RWPE2 (cell line): ENCODE measurements at regions not wholly inside any gene's neighbourhood (a gene's known extent, or its start where the extent isn't known, plus 50 kb on each side); places are given as distances from the start of the nearest gene placed in this dataset.
"Not testable (repeated sequence)": the region's sequence is repeated elsewhere in the genome, so short reads cannot be mapped to it uniquely, and the experiment has no call there.

Source experiments
- ATAC-seq: fragments of 200-7000 bp; cut with Tn5 transposase; 3 replicates; pipeline ENCODE4 v1.9.1; 2021; ENCODE audit warnings: low read depth
- DNase-seq: peaks from one replicate; pipeline ENCODE4 v3.0.0-alpha.2; 2020; ENCODE audit warnings: low spot score
- H3K27ac ChIP-seq: fragments of 450-650 bp; 2 replicates; pipeline ENCODE4 v1.5.1; 2017; ENCODE audit warnings: mild to moderate bottlenecking; ENCODE audit not compliant: poor library complexity, severe bottlenecking
- H3K27me3 ChIP-seq: fragments of 250-450 bp; sonication (Bioruptor Pico); 2 replicates; pipeline ENCODE4 v1.5.1; 2021; ENCODE audit warnings: mild to moderate bottlenecking, moderate library complexity; ENCODE audit not compliant: insufficient read depth, poor library complexity, severe bottlenecking
- H3K36me3 ChIP-seq: fragments of 250-450 bp; sonication (Bioruptor Pico); 2 replicates; pipeline ENCODE4 v1.5.1; 2020; ENCODE audit warnings: low read depth, mild to moderate bottlenecking, moderate library complexity
- H3K4me1 ChIP-seq: fragments of 250-450 bp; sonication (Bioruptor Pico); 2 replicates; pipeline ENCODE4 v1.5.1; 2021; ENCODE audit warnings: mild to moderate bottlenecking, moderate library complexity; ENCODE audit not compliant: insufficient read depth, poor library complexity, severe bottlenecking
- H3K4me3 ChIP-seq: fragments of 250-450 bp; sonication (Bioruptor Pico); 2 replicates; pipeline ENCODE4 v1.5.1; 2021; ENCODE audit warnings: mild to moderate bottlenecking, moderate library complexity; ENCODE audit not compliant: severe bottlenecking
- H3K9me3 ChIP-seq: fragments of 250-450 bp; sonication (Bioruptor Pico); 2 replicates; pipeline ENCODE4 v1.5.1; 2021; ENCODE audit warnings: mild to moderate bottlenecking, moderate library complexity; ENCODE audit not compliant: severe bottlenecking
- TF ChIP-seq, protein P1 (sequence below): fragments of 450-650 bp; IDR thresholded peaks from one replicate; pipeline ENCODE4 v1.5.1; 2017; ENCODE audit warnings: mild to moderate bottlenecking, moderate library complexity; ENCODE audit not compliant: poor library complexity, severe bottlenecking

DNA sequence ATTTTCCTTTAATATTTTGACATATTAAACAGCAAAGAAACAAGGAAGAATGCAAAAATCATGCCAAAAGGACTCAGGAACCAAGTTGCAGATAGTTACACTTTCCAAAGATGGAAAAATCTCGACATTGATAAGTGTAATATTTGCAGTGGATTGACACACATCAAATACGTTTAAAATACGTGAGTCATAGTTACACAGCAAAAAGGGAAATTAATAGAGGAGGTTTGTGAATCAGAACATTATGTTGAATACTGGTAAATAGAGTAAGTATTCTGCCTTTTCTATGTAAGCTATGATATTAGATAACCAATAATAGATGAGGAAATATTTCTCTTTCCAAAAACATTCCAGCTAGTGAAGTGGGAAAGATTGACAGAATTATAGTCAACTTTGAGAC lies 1761.3 kb upstream of the IGFBP7 start:
- no peak for ATAC-seq
- no peak overlapping the region for H3K27ac ChIP-seq
- TF ChIP-seq, protein P1, sequence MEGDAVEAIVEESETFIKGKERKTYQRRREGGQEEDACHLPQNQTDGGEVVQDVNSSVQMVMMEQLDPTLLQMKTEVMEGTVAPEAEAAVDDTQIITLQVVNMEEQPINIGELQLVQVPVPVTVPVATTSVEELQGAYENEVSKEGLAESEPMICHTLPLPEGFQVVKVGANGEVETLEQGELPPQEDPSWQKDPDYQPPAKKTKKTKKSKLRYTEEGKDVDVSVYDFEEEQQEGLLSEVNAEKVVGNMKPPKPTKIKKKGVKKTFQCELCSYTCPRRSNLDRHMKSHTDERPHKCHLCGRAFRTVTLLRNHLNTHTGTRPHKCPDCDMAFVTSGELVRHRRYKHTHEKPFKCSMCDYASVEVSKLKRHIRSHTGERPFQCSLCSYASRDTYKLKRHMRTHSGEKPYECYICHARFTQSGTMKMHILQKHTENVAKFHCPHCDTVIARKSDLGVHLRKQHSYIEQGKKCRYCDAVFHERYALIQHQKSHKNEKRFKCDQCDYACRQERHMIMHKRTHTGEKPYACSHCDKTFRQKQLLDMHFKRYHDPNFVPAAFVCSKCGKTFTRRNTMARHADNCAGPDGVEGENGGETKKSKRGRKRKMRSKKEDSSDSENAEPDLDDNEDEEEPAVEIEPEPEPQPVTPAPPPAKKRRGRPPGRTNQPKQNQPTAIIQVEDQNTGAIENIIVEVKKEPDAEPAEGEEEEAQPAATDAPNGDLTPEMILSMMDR = no peak

DNA sequence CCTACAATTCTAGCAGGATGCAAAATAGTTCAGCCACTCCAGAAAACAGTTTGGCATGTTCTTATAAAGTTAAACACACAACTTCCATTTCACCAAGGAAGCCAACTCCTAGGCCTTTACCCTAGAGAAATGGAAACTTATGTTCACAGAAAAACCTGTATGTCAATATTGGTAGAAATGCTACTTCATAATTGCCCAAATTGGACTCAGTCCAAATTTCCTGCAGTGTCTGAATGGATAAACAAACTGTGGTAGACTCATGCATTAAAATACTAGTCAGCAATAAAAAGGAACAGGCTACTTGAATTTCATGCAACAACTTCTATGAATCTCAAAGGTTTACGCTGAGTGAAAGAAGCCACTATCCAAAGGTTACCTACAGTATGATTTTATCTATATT lies 1738.8 kb upstream of the IGFBP7 start:
- Histone ChIP-seq H3K4me3 (no peak overlapping the region), H3K27me3 (no peaks in the 10 kb centered on the region), H3K4me1 (no peaks in the 10 kb centered on the region), H3K27ac (no peak overlapping the region), H3K36me3 (no peaks in the 10 kb centered on the region), H3K9me3 (no peaks in the 10 kb centered on the region)
- no peak for ATAC-seq
- DNase-seq = no peak
- TF ChIP-seq, protein P1 = no peak

More for the DNA sequence above, 1761.3 kb upstream of the IGFBP7 start:
- H3K36me3 ChIP-seq = no peaks in the 10 kb centered on the region
- H3K27me3 ChIP-seq = peaks cover 3% of the 10 kb centered on the region
- no peaks in the 10 kb centered on the region for H3K9me3 ChIP-seq
- no peaks in the 10 kb centered on the region for H3K4me1 ChIP-seq
- no peak overlapping the region for H3K4me3 ChIP-seq
- no peak for DNase-seq

DNA sequence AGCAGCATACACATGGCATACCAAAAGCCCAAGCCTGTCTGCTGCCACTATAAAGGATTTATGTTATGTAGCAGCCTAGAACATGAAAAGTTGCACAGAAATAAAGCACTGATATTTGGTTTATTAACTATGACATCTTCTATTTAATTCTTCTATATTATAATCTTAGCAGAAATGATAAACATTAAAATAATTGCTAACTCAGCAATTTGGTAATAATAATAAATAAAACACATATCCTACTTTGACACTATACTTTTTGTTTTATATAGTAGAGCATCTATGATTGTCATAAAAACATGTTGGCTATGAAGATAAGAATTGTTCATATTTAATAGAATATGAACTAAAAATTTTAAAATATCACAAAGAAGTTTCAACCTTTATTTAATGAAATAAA lies 1733.3 kb upstream of the IGFBP7 start:
- Histone ChIP-seq H3K4me1 (no peaks in the 10 kb centered on the region), H3K27me3 (no peaks in the 10 kb centered on the region), H3K9me3 (no peaks in the 10 kb centered on the region), H3K4me3 (no peak overlapping the region), H3K36me3 (no peaks in the 10 kb centered on the region), H3K27ac (no peak overlapping the region)
- TF ChIP-seq, protein P1 = no peak
- no peak for ATAC-seq
- no peak for DNase-seq

DNA sequence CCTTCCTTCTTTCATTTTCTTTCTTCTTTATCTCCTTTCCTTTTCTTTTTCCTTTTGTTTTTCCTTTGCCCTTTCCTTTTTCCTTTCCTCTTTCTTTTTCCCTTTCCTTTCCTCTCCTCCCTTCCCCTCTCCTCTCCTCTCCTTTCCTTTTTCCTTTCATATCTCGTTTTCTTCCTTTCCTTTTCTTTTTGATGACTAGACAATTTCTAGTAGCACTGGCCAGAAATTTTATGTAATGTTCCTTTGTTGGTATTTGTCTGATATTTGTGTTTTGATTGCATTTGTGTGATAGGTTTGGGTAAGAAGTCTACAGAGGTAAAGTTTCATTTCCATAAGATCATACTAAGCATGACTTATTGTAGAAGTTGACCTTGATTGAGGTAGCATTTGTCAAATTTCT lies 1722.9 kb upstream of the IGFBP7 start:
- Histone ChIP-seq H3K27ac (no peak overlapping the region), H3K27me3 (peaks cover 4% of the 10 kb centered on the region), H3K9me3 (no peaks in the 10 kb centered on the region), H3K36me3 (no peaks in the 10 kb centered on the region), H3K4me1 (no peaks in the 10 kb centered on the region), H3K4me3 (no peak overlapping the region)
- TF ChIP-seq, protein P1 = no peak
- ATAC-seq (no peak), DNase-seq (no peak)

DNA sequence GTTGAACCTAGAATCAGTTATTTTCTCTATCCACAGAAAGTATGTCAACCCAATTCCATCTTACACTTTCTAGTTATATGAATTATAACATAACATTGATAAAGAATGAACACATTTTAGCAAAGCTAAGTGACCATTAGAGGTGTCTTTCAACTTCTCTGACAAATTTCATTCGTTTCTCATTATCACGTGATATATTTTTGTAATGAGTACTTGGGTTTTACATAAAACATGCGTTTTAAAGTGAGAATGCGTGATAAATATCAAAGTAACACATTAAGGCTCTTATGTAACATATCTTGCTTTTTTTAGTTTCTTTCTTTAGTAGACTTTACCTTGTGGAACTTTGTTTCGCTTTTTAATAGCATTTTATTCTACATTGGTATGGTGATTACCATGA lies 1715.1 kb upstream of the IGFBP7 start:
- DNase-seq = no peak

DNA sequence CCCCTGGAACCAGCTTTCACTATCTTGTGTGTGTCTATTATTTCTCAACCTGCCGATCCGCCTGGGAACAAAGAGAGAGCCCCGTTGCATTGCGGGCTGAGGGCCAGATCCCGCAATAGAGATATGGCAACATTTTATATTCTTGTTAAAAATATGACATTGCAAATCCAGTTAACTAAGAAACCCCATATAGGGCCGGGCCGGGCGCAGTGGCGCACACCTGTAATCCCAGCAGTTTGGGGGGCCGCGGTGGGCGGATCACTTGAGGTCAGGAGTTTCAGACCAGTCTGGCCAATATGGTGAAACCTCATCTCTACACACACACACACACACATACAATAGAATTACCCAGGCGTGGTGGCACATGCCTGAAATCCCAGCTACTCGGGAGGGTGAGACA lies 1708.4 kb upstream of the IGFBP7 start:
- not testable (repeated sequence) for ATAC-seq, H3K4me3 ChIP-seq, H3K4me1 ChIP-seq, DNase-seq, H3K9me3 ChIP-seq, H3K27ac ChIP-seq, H3K36me3 ChIP-seq, H3K27me3 ChIP-seq

More for the DNA sequence above, 1715.1 kb upstream of the IGFBP7 start:
- Histone ChIP-seq H3K27ac (no peak overlapping the region), H3K4me1 (no peaks in the 10 kb centered on the region), H3K4me3 (no peak overlapping the region), H3K9me3 (no peaks in the 10 kb centered on the region), H3K36me3 (no peaks in the 10 kb centered on the region), H3K27me3 (no peaks in the 10 kb centered on the region)
- TF ChIP-seq, protein P1 = no peak
- ATAC-seq = no peak
